H54 (cell line): ENCODE measurements at regions not wholly inside any gene's neighbourhood (a gene's known extent, or its start where the extent isn't known, plus 50 kb on each side); places are given as distances from the start of the nearest gene placed in this dataset.

Experiments used
- DNase-seq: peaks from one replicate; pipeline ENCODE4 v3.0.0; 2011; ENCODE audit warnings: low spot score, mixed read lengths; ENCODE audit not compliant: insufficient read length
- FAIRE-seq: peaks from 3 replicates; lab custom pipeline; 2011; peaks lifted over from hg19 to GRCh38; lab: Jason Lieb, UNC
- POLR2A ChIP-seq: IDR thresholded peaks from 2 replicates; pipeline ENCODE4 v1.6.1; 2011; ENCODE audit warnings: low read depth, mild to moderate bottlenecking, low read length

DNA sequence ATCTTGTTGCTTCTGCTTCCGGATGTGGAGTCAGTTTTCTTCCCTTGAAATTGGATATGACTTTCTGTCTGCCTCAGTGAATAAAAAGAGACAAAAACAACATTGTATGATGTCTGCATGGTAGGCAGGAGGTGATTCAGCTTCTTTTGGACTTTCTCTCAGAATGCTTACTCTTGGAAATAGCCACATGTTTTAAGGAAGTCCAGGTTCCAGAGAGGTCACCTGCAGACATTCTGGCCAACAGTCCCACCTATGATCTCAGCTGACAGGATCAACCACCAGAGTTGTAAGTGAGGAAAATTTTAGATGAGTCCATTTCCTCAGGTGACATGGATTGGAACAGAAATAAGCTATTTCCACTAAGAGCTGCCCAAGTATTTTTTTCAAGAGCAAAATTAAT lies 508.7 kb upstream of the FAM98A start:
- TF ChIP-seq POLR2A: no peak
- FAIRE-seq (no peak), DNase-seq (no peak)

DNA sequence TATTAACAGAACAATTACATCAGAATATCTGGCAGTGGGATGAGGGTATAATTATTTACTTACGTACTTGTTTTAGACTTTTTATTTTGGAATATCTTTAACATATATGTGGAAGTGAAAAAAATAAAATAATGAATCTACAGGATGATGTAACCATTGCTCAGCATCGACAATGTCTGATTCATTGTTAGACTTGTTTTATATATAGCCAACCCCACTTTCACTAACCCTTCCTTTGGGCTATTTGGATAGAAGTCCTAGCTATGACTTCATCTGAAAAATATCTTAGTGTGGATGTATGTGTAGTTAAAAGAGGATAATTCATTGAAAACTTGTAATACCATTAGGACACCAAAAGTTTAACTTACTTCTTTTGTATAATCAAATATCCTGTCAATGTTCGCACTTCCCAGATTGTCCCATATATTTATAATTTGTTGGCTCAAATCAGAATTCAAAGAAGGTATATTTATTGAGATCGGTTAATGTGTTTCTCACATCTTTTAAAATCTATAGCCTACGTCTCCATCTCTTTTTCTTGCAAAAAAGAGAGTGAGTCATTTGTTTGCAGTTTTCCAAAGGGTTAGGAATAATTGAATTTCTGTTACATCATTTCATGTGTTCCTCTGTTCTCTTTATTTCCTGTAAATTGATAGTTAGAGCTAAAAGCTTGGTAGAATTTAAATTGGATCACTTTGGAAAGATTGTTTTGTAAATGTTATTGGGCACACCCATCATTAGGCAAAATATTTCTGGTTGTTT lies 506.1 kb upstream of the FAM98A start:
- peak; percentile 16 for DNase-seq
- no peak for TF ChIP-seq POLR2A
- peak; percentile 91 for FAIRE-seq

DNA sequence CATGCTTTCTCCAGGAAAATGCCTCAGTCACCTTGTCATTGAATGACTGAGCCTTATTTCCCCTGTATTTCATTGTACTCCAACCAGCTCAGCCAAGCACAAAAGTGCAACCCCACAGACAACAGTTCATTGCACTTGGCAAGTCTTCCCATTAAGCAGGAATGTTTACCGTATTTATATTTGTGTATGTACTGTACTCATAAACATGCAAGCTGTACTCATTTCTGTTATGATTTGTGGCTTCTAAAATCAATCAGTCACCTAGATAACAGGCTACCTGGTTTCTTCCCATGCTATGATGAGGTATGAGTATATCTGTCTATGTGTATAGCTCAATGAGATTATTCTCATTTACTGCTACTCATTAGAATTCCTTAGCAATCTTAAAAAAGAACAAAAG lies 505.5 kb upstream of the FAM98A start:
- FAIRE-seq (no peak), DNase-seq (no peak)
- no peak for TF ChIP-seq POLR2A

DNA sequence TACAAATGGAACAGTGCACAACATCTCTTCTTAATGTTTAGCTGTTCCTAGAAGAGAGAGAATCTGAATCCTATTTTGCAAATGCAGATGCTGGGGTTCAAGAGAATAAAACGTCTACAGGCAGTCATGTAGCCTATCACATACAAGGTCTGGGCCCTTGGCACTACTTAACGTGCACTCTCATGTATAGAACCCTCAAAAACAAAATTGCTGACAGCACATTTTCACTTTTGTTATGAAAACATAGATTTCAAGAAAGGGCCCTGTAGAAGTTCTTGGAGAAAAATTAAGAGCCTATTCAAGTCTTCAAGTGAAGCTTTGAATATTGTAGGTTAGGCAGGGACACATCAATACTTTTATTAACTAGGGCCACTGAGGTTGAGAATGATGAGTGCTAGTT lies 504.3 kb upstream of the FAM98A start:
- FAIRE-seq (no peak), DNase-seq (no peak)
- no peak for TF ChIP-seq POLR2A

DNA sequence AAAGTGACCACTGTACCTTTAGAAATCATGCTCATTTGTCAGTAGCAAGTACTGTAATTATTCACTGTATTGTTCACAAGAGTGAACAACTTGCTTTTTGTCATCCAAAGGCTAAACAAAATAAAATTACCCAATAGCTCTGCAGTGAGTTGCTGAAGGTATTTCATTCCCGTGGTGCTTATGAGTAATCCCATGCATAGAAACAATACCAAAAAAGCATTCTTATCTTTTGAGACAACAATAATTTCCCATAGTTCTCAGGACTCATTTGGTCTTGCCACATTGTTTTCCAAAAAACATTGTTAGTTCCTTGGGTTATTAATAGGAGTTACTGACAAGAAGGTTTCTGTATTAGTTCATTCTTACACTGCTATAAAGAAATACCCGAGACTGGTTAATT lies 503.2 kb upstream of the FAM98A start:
- FAIRE-seq: peak; percentile 64
- DNase-seq: no peak
- TF ChIP-seq POLR2A: no peak

DNA sequence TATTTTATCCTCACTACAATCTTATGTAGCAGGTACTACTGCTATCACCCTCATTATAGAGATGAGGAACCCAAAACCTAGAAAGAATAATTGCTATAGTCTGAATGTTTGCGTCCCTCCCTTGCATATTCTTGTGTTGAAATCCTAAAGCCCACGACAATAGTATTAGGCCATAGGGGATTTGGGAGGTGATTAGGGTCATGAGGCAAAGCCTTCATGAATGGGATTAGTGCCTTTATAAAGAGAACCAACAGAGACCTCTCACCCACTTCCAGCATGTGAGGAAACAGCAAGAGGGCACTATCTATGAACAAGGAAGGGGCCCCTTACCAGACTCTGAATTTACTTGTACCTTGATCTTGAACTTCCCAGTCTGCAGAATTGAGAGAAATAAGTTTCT lies 500.3 kb upstream of the FAM98A start:
- DNase-seq (no peak), FAIRE-seq (no peak)
- no peak for TF ChIP-seq POLR2A

DNA sequence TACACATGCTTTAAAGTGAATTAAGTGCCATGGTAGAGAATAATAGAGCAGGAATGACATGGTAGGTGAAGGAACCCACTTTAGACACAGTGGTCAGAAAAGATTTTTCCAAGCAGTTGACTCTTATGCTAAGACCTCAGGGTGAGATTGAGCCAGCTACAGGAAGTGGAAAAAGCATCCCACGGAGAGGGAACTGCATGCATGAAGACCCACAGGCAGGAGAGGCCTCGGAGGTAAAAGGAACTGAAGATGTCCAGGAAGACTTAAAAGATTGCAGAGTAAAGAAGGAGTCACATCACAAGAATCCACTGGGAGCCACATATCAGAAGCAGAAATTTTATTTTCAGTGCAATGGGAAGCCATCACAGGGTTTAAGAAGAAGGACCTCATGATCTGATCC lies 499.2 kb upstream of the FAM98A start:
- FAIRE-seq (no peak), DNase-seq (no peak)
- TF ChIP-seq POLR2A: no peak

DNA sequence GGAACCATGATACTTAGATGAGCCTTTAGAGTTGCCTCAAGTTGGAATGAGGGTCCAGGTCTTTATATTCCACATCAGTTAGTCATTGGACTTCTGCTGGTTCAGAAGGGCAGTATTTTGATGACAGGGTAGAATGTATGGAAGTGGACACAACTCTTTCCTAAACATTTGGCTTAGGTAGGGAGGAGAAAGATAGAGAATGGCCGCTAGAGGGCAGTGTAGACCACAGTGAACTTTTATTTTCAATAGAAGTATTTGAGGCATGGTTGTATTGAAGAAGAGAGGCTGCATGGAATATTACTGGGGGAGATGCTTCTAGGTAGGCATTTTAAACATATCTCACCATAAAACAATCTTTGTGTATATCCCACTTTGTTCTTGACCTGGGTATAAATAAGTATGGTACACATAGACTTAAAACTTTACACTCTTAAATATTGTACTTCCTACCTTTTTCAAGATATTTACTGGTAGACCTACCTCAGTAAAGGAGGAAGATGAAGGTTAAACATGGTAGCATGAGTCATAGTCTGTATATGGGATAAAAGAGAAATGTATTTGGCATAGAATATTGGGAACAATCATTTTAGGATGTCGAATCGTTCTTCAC lies 497.6 kb upstream of the FAM98A start:
- TF ChIP-seq POLR2A: no peak
- DNase-seq: no peak
- FAIRE-seq: peak; percentile 79

DNA sequence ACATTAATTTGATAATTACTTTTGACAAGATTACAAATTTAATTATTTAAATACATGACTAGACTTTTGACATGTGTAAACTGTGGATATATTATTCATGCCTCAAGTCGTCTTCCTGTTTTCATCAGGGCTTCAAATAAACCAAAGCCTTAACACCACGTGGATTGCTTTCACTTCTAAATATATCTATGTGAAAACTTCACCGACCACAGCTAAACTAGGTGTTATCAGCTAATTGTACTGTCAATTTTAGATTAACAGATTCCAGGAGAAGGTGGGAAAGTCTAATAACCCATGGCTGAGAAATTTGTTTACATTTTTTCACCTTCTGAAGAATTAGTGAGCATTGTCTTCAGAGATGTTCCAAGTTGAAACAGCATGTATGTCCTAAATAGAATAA lies 494.7 kb upstream of the FAM98A start:
- no peak for TF ChIP-seq POLR2A
- DNase-seq (no peak), FAIRE-seq (no peak)

DNA sequence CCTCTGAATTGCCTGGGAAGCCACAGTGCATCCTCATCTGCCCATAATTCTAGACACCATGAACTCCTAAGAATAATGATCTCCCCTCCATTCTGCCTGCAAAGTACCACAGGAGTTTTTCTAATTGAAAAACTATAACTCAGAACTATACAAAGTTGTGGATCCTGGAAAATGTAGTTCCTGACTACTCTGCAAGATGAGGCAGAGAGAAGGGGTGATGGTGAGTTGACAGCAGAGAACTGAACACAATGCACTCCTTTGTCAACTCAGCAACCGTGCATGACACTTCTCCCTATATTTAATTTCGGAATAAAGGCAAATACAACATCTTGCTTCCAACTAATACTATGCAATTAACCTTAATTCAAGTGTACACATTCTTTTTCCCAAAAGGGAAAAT lies 471.1 kb upstream of the FAM98A start:
- FAIRE-seq: no peak
- DNase-seq: no peak
- no peak for TF ChIP-seq POLR2A

DNA sequence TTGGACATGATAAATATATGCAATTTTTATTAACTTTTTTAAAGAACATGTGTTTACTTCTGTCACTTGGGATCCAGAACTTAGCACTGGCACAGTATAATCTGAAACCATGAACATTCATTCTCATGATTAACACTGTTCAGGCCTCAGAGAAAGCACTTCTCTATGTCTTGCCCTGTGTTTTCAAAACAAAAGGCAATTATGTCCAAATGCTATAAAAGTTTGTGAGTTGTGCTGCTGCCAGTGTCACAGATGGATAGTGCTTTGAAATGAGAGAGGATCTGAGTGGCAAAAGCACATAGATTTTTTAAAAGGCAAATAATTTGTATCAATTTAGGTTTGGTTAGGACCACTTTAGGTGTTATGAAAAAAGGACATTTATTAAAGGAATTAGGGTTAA lies 470.5 kb upstream of the FAM98A start:
- no peak for DNase-seq
- FAIRE-seq: no peak
- TF ChIP-seq POLR2A: no peak

DNA sequence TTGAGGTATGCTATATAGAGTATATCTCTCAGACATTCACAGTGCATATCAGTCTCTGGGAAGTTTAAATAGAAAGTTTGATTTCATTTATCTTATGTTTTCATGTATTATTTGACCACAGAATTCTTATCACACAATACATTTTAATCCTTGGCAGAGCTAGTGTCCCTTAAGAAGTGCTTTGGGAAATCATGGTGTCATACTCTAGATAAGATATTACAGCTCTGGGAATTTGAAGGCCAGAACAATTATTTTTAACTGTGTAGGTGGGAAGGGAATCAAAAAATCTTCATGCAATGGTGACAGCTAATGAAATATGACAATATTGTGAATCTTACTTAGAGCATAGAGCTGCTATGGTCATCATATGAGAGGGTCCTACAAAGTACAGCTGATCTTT lies 451.3 kb upstream of the FAM98A start:
- TF ChIP-seq POLR2A: no peak
- FAIRE-seq: no peak
- no peak for DNase-seq

DNA sequence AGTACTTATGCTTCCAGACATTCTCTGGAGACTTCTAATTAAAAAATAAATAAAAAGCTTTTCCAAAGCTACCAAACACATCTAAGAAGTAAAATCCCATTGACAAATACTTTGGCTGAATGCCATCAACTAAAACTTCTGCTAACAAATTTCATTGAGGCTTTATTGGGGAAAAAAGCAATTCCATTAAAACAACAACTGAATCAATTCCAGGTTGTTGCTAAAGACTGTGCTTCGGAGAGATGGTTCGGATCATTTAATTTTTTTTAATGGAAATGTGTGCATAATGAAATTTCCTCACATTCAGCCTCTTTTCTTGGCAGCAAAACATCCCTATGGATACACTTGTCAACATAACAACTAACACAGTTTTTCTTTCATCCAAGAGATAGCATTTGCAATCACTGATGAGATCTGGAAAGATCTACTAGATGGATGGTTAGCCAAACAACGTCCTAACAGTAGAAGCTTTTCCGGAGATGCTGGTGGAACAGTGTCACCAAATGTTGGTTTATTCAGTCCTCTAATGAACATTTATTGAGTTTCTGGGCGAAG lies 446.1 kb upstream of the FAM98A start:
- no peak for TF ChIP-seq POLR2A
- DNase-seq (no peak), FAIRE-seq (no peak)

DNA sequence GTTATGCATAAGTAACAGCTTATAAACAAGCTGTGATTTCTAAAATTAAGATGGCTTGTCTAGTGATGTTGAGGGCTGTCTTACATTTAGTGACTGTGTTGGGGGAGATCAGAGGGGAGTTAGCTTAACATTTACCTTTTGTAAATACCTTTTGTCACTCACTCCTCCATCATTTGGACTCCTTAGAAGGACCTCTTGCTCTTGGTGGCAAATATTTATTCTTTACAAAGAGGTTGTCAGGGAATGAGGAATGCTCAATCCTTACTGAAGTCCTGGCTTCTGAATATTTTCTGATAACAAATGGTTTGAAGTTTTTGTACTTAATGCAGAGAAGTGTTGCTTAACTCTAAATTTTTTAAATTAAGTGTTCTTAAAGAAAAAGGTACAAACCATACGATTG lies 438.8 kb upstream of the FAM98A start:
- no peak for DNase-seq
- no peak for TF ChIP-seq POLR2A
- no peak for FAIRE-seq

DNA sequence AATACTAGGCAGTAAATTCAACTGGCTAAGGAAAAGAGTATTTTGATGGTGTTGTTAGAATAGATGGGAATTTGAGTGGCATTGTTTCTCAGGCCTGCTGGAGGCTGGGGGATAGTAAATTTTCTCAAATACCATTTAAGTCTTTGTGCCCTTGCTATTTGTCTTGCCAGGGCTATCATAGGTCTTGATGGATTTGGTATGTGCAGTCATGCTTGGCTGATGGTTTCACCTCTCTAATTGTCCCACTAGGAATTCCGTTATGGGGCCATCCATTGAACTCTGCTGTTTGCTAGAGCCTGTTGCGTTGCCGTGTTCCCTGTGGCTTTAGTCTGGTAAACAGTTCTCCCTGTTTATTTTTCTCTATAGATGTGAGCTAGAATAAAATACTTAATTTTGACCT lies 438.1 kb upstream of the FAM98A start:
- FAIRE-seq (no peak), DNase-seq (no peak)
- TF ChIP-seq POLR2A: no peak
